ENCODE measurements at regions not wholly inside any gene's neighbourhood (a gene's known extent, or its start where the extent isn't known, plus 50 kb on each side); places are given as distances from the start of the nearest gene placed in this dataset.

GRCh38 chr12:4031703-4032291 is 158.6 kb upstream of the PARP11 start:
- TF ChIP-seq ZFX (IDR thresholded peaks at IDR 0.05) (no peak), CTCF (conservative IDR thresholded peaks at IDR 0.05) (no peak)
- H3K27ac ChIP-seq, result peak overlapping the region; percentile 54

GRCh38 chr12:4030929-4031702 is 157.9 kb upstream of the PARP11 start:
- TF ChIP-seq CTCF (conservative IDR thresholded peaks at IDR 0.05), result no peak
- TF ChIP-seq ZFX (IDR thresholded peaks at IDR 0.05), result 0 out of 2 replicates have a peak, but pooled peaks have one; percentile 33
- peak overlapping the region; percentile 54 for H3K27ac ChIP-seq

GRCh38 chr12:4027412-4027811 is 154.2 kb upstream of the PARP11 start:
- H3K27ac ChIP-seq, result no peak overlapping the region
- no peak for TF ChIP-seq CTCF (conservative IDR thresholded peaks at IDR 0.05)

GRCh38 chr12:4026517-4026916 is 153.3 kb upstream of the PARP11 start:
- no peak for TF ChIP-seq CTCF (conservative IDR thresholded peaks at IDR 0.05)
- 0 out of 2 replicates have a peak, but pooled peaks have one; percentile 8 for TF ChIP-seq ZFX (IDR thresholded peaks at IDR 0.05)
- no peak overlapping the region for H3K27ac ChIP-seq

GRCh38 chr12:4026020-4026358 is 152.8 kb upstream of the PARP11 start:
- no peak overlapping the region for H3K27ac ChIP-seq
- TF ChIP-seq CTCF (conservative IDR thresholded peaks at IDR 0.05) (no peak), ZFX (IDR thresholded peaks at IDR 0.05) (no peak)

- H3K27ac ChIP-seq, result no peak overlapping the region
- TF ChIP-seq ZFX (IDR thresholded peaks at IDR 0.05) (no peak), CTCF (conservative IDR thresholded peaks at IDR 0.05) (no peak)
These were observed 152.2 kb upstream of the PARP11 start for GRCh38 chr12:4025181-4026019.

GRCh38 chr12:4024701-4025100 is 151.5 kb upstream of the PARP11 start:
- TF ChIP-seq ZFX (IDR thresholded peaks at IDR 0.05) (no peak), CTCF (conservative IDR thresholded peaks at IDR 0.05) (no peak)
- H3K27ac ChIP-seq, result no peak overlapping the region

All from C4-2B (cell line).